GM20431 (cell line): ENCODE measurements at regions not wholly inside any gene's neighbourhood (a gene's known extent, or its start where the extent isn't known, plus 50 kb on each side); places are given as distances from the start of the nearest gene placed in this dataset.
"Not testable (repeated sequence)": the region's sequence is repeated elsewhere in the genome, so short reads cannot be mapped to it uniquely, and the experiment has no call there.

Source experiments
- in situ Hi-C: fragments of 300-500 bp; cut with MseI, MboI; formaldehyde crosslinking; loops from one replicate; pipeline ENCODE4 v1.15.0; 2020; ENCODE audit warnings: low sequenced_read_pairs; ENCODE audit not compliant: unreplicated experiment

DNA sequence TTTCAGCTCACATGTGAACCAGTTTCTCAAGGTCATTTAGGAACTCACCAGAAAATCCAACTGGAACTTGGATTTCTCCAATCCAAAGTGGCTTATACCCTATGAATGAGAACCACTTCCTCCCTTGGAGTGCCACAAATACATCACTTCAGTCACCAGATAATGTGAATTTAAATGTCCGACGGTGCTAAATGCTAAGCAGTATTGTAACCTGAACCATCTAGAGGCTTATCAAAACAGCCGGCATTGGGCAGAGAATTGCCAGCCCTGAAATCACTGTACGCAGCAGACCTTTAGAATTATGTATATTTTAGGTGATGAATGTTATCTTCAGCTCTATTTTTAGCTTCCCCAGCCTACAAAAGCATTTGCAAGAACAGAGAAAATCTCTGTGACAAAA, 76.8 kb upstream of the COX20 start:
- in situ Hi-C loops = no loop called here

DNA sequence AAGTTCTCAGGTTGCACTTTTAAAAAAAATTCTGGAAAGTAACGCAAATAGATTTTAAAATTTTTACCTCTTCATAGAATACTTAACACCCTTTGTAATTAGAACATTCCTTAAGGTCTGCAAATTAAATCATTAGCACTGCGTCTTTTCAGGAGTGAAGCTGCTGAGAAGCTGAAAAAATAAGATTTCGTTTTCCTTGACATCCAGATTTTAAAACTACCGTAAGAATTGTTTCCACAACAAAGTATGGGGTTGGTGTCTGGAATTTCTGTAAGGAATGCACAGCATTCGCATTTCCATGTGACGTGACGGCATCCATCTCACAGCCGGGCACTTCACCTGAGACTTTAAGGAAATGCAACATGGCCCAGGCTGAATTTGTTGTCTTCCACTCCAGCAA, 76.3 kb upstream of the COX20 start:
- in situ Hi-C loops = no loop called here

DNA sequence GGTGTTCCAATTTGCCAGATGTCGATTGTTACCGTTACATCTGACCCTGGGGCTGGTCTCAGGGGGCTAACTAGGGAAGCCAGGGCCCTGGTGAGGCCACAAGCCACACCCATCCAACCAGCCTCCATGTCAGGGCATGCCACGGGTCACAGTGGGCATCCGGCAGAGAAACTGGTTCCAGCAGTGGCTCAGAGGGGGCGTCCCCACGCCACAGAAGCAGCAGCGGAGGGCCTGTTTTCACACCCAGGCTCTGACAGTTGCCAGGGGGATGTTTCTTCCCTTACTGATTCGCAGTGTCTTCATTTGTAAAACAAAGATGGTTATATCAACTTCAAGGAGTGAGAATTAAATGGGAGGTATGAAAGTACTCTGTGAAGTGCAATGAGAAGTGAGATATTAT, 75.0 kb upstream of the COX20 start:
- in situ Hi-C loops = no loop called here

DNA sequence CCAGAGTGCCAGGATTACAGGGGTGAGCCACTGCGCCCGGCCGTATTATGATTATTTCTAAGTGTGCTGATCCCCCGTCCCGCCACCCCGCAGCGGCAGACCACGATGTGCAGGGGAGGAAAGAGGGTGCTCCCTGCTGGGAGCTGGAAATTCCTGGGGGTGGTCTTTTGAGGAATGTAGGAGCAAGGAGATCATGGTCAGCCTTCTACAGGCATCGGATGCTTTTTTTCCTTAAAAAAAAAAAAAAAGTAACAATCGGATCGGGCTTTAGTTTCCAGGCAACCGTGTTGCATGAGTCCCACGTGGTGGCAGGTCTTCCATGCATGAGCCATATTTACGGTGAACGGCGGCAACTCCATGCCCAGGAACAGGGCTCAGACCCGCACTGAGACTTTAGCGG, 74.2 kb upstream of the COX20 start:
- in situ Hi-C loops = no loop called here

DNA sequence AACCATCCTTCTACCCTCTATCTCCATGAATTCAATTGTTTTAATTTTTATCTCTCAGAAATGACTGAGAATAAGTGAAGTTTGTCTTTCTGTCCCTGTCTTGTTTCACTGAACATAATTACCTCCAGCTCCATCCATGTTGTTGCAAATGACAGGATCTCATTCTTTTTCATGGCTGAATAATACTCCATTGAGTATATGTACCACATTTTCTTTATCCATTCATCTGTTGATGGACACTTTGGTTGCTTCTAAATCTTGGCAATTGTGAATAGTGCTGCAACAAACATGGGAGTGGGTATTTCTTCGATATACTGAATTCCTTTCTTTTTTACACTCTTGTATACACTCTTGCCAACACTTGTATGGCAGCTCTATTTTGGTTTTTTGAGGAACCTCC, 72.8 kb upstream of the COX20 start:
- in situ Hi-C loops = no loop called here

DNA sequence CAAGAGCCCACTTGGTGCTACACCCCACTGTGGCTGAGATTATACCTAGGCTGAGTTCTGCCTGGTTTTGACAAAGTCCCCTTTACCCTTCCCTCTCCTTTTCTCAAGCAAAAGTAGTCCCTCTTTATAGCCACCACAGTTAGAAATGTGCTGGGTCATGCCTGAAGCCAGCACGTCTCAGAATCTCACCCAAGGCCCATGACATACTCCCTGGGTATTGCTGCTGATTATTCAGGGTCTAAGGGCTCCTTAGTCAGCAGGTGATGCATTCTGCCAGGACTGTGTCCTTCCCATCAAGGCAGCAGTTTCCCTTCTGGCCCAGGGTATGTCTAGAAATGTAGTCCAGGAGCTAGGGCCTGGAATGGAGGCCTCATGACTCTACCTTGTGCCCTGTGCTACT, 67.3 kb upstream of the COX20 start:
- in situ Hi-C loops = no loop called here

DNA sequence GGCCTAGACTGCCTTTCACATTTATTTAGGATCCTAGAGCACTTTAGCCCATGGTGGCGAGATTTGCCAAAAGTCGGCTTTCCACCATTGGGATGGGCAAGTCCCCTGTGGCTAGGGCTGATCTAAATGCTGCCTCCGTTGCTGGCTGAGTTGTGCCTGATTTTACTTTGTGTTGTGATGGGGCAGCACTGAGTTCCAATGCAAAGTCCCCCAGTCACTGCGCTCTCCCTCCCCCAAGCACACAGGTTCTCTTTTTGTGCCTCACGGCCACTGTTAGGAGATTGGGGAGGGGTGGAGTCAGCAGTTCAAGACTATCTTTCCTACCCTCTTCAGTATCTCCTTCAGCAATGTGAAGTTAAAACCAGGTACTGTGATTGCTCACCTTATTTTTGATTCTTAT, 66.7 kb upstream of the COX20 start:
- in situ Hi-C loops = no loop called here

DNA sequence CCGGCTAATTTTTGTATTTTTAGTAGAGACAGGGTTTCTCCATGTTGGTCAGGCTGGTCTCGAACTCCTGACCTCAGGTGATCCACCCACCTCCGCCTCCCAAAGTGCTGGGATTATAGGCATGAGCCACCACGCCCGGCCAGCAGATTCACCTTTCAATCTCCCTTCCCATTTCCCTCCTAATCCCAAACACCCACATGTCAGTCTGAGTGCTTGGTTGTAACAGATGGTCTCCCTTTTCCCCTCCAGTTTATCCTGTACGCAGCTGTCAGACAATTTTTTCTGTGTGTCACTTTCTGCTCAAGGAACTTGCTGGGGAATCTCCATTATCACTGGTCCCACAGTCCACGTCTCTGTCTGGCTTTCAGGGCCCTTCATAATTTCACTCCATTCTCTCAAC, 64.9 kb upstream of the COX20 start:
- in situ Hi-C loops = not testable (repeated sequence)

DNA sequence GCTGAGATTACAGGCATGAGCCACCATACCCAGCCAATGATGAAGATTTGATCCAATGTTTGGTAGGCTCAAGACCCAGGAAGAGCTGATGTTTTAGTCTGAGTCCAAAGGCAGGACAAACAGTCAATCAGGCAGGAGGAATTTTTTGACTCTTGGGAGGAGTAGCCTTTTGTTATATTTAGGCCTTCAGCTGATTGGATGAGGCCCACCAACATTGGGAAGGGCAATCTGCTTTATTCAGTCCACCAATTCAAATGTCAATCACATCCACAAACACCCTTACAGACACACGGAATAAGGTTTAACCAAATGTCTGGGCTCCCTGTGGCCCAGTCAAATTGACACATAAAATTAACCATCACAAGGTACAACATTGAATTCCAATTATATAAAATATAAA, 61.9 kb upstream of the COX20 start:
- in situ Hi-C loops = no loop called here

DNA sequence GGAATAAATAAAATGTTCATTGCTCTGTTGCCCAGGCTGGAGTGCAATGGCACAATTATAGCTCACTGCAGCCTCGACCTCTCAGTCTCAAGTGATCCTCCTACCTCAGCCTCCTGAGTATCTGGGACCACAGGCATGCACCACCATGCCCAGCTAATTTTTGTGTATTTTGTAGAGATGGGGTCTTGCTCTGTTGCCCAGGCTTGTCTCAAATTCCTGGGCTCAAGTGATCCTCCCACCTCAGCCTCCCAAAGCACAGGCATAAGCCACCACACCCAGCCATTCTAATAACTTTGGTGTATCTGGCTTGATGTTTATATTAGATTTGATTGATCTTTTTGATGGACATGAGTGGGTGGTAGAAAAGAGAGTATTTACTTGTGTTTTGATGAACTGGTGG, 58.7 kb upstream of the COX20 start:
- in situ Hi-C loops = not testable (repeated sequence)

DNA sequence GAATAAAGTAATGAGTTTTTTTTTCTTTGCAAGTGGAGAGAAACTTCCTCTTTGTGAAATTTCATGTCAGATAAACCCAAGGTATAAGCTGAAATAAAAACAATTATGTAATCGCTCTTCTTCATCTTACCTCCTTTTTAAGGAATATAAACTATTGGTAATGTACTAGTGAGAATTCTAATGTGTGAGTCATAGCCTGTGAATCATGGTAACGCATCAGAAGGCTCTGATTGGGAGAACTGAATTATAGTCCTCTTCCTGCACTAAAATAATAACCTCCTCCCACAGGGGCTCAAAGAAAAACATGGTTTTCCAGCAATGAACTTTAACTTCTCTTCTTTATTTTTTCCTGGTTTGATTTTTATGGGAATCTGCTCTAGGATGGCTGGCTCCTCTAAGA, 57.1 kb upstream of the COX20 start:
- in situ Hi-C loops = no loop called here

DNA sequence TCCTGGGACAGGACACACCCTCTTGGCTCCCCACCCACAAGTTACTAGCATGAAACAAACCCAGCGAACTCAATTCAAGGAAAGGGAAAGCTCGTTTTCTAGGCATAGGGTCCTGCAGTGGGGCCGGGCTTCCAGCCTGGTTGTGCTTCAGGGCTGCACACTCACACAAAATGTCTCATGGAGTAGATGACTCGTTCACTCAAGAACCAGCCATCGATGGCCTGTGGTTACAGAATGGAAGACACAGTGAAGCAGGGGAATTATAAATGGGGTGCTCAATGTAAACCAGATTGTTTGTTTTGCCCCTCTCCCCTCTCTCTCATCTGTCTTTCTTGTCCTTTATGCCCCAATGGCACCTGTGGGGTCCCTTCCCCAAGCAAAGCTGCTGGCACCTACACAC, 56.0 kb upstream of the COX20 start:
- in situ Hi-C loops = no loop called here

DNA sequence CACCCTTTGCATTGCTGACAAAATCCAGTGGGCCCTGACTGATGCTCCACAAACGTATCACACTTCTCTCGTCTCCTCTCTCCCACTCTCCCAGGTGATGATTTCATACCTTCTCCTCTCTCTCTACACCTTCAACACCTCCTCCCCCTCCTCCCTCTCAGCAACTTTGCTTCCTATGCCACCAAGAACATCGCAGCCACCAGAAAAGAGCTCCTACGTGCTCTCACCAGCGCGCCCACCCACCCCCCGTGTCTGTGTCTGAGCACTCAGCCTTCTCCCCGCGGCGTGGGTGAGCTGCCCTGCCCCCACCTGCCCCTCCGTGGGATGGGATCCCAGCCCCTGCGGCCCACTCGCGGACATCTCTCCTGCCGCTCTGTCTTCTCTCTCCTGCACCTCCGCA, 55.1 kb upstream of the COX20 start:
- in situ Hi-C loops = loop anchor here (10.0 kb wide), 1 partner anchor 176 kb away; no protein-coding TSS in a partner anchor

DNA sequence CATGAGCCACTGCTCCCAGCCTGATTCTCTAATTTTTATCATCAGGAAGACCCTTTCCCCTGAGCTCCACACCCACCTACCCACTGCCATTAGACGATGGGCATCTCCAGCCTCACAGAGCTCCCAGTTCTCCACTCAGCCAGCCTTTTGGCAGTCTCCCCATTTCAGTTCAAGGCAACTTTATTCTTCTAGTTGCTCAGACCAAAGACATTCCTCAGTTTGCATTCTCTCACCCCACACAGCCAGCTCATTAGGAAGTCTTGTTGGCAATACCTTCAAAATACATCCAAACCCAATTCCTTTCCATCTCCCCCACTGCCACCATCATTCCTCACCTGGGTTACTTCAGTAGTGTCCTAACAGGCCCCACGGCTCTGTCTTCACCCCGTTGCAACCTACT, 53.4 kb upstream of the COX20 start:
- in situ Hi-C loops = loop anchor here (10.0 kb wide), 1 partner anchor 177 kb away; no protein-coding TSS in a partner anchor

DNA sequence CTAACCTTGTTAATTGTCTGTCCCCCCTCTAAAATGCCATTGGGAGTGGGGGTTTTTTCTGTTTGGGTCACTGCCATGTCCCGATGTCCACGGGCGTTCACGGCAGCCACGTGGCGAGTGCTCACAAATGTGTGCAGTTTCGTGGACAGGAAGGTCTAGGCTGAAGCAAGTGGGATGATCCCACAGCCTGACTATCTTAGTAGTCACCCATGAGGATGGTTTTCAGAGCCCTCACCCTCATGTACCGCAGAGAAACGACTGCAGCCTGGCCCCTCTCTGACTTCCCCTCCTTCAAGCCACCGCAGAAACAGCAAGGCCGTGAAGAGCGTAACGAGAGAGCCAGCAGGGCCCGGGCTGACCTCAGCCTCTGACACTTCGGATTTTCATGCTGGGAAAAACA, 52.3 kb upstream of the COX20 start:
- in situ Hi-C loops = loop anchor here (10.0 kb wide), 1 partner anchor 178 kb away; no protein-coding TSS in a partner anchor
